ENCODE measurements at regions not wholly inside any gene's neighbourhood (a gene's known extent, or its start where the extent isn't known, plus 50 kb on each side); places are given as distances from the start of the nearest gene placed in this dataset.

DNA sequence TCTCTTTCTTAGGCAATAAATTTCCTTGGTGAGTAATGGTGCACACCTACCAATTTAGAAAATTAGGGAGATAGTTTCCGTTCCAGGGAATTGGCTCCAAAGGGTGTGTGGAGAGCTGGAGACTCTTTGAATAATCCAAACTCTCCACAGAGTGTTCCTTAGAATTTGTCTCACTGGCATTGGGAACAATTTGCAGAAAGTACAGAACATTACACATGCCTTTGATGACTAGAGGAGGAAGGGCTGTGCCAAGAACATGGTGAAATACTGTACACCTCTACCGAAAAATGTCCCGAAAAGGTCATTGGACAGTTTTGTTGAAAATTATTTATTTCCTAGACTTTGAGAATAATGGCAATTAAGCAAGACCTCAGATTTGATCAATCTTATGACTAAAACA, 214.2 kb upstream of the MPDZ start:
- no peak for TF ChIP-seq EZH2phosphoT487 (IDR thresholded peaks at IDR 0.05; ENCODE audit: insufficient read depth, low read depth)
- TF ChIP-seq EZH2 (IDR thresholded peaks at IDR 0.05; ENCODE audit: insufficient read depth, poor library complexity, severe bottlenecking), result no peak

Data from GM23248 (cell line).